Right lobe of liver (tissue), 4 donors: ENCODE measurements at regions not wholly inside any gene's neighbourhood (a gene's known extent, or its start where the extent isn't known, plus 50 kb on each side); places are given as distances from the start of the nearest gene placed in this dataset.

Experiments used
- CTCF ChIP-seq, 4 donors: fragments of 200-600 bp in 3 of 4; fragments of 450-650 bp in 1 of 4; IDR thresholded peaks; one replicate each; pipeline versions ENCODE4 v1.5.1 to v1.8.0; 2016 to 2022; ENCODE audit warnings: antibody characterized with exemption in 4 of 4, mild to moderate bottlenecking in 2 of 4
- POLR2A ChIP-seq: fragments of 450-650 bp; IDR thresholded peaks from one replicate; pipeline ENCODE4 v1.6.1; 2017; ENCODE audit warnings: antibody characterized with exemption, mild to moderate bottlenecking
- donor health status: DM: no; HTN: no; CAD: no.
- donor health status: DM: no; HTN: no; CAD: no.
- donor health status: DM: no; HTN: yes; CAD: no.

GRCh38 chr13:69553976-69554375 lies 553.6 kb upstream of the ATXN8OS start:
- TF ChIP-seq CTCF (IDR thresholded peaks at IDR 0.05) (no peak), POLR2A (no peak)
